Transverse colon (tissue), 4 donors: ENCODE measurements at regions not wholly inside any gene's neighbourhood (a gene's known extent, or its start where the extent isn't known, plus 50 kb on each side); places are given as distances from the start of the nearest gene placed in this dataset.

Source experiments
- EP300 ChIP-seq: sonication (generic); formaldehyde crosslinking; IDR thresholded peaks from one replicate; pipeline ENCODE4 v1.6.1; 2017; ENCODE audit warnings: antibody characterized with exemption, low read depth
- POLR2A ChIP-seq: fragments of 450-650 bp; IDR thresholded peaks from one replicate; pipeline ENCODE4 v1.6.1; 2016; ENCODE audit warnings: antibody characterized with exemption, mild to moderate bottlenecking, moderate library complexity
- POLR2AphosphoS5 ChIP-seq, 3 donors: sonication (generic); formaldehyde crosslinking; IDR thresholded peaks; one replicate each; pipeline ENCODE4 v1.6.1; 2016; ENCODE audit warnings: antibody characterized with exemption in 3 of 3
- TF ChIP-seq, protein P1 (sequence below), 5 experiments: fragments of 200-600 bp in 3 of 5; fragments of 450-650 bp in 2 of 5; sonication (generic) in 3 of 5; IDR thresholded peaks; 1 replicate in 2 of 5; 2 replicates in 3 of 5; pipeline ENCODE4 v1.5.1; 2016 to 2017; ENCODE audit warnings: antibody characterized with exemption in 5 of 5, inconsistent platforms in 3 of 5, mild to moderate bottlenecking in 2 of 5, moderate library complexity in 1 of 5

DNA sequence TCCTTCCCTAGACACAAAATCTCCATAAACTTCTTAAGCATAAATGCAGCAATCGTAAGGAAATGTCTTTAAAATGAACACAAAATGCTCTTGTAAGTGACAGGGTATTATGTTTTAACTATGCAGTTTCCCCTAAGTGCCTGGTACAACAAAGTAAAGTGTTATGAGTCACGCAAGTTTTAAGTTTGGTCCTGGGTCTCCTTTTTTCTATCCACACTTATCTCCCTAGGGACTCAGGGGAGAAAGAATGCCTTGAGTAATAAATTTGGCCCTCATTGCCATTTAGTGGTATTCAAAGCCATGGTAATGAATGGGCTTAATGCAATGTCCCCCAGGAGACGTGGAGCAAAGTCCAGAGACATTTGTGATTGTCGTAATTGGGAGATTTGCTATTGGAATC is 149.1 kb downstream of the MAGEB17 start:
- no peak for TF ChIP-seq POLR2AphosphoS5 (IDR thresholded peaks at IDR 0.05)
- TF ChIP-seq, protein P1, sequence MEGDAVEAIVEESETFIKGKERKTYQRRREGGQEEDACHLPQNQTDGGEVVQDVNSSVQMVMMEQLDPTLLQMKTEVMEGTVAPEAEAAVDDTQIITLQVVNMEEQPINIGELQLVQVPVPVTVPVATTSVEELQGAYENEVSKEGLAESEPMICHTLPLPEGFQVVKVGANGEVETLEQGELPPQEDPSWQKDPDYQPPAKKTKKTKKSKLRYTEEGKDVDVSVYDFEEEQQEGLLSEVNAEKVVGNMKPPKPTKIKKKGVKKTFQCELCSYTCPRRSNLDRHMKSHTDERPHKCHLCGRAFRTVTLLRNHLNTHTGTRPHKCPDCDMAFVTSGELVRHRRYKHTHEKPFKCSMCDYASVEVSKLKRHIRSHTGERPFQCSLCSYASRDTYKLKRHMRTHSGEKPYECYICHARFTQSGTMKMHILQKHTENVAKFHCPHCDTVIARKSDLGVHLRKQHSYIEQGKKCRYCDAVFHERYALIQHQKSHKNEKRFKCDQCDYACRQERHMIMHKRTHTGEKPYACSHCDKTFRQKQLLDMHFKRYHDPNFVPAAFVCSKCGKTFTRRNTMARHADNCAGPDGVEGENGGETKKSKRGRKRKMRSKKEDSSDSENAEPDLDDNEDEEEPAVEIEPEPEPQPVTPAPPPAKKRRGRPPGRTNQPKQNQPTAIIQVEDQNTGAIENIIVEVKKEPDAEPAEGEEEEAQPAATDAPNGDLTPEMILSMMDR (IDR thresholded peaks at IDR 0.05) = no peak
- no peak for TF ChIP-seq POLR2A
- no peak for TF ChIP-seq EP300
